ENCODE measurements at regions not wholly inside any gene's neighbourhood (a gene's known extent, or its start where the extent isn't known, plus 50 kb on each side); places are given as distances from the start of the nearest gene placed in this dataset.

- TF ChIP-seq EZH2phosphoT487 (IDR thresholded peaks at IDR 0.05; ENCODE audit: borderline replicate concordance) (no peak), CTCF (conservative IDR thresholded peaks at IDR 0.05; ENCODE audit: low read length) (no peak)
- Histone ChIP-seq H3K36me3 (ENCODE audit: insufficient read depth, low read length) (no peaks in the 10 kb centered on the region), H3K4me3 (ENCODE audit: low read length, poor library complexity, severe bottlenecking) (peak overlapping the region; percentile 40), H3F3A (ENCODE audit: low read depth) (peaks cover 11% of the 10 kb centered on the region; the same call in 1 of the 2 replicates), H3K9me3 (ENCODE audit: insufficient read depth, low read depth, low read length) (no peaks in the 10 kb centered on the region), H3K9ac (ENCODE audit: low read depth, low read length, poor library complexity, severe bottlenecking) (peak overlapping the region; percentile 65), H3K27me3 (ENCODE audit: insufficient read depth, low read length, poor library complexity, severe bottlenecking) (no peaks in the 10 kb centered on the region), H3K4me2 (ENCODE audit: low read depth, low read length, poor library complexity, severe bottlenecking) (peak overlapping the region; percentile 63), H3K4me1 (ENCODE audit: insufficient read depth, low read length, poor library complexity, severe bottlenecking) (peaks cover 77% of the 10 kb centered on the region), H4K20me1 (ENCODE audit: insufficient read depth, low read length, poor library complexity, severe bottlenecking) (no peaks in the 10 kb centered on the region), H3K79me2 (ENCODE audit: insufficient read depth, low read length) (no peaks in the 10 kb centered on the region), H2AFZ (ENCODE audit: low read length) (no peak overlapping the region), H3K9me2 (replicated peaks; ENCODE audit: low read depth, low read length) (no peaks in the 10 kb centered on the region)
Measured at GRCh38 chr2:43130548-43130875, 95.9 kb downstream of the ZFP36L2 start.

- no peaks in the 10 kb centered on the region for H3K9me2 ChIP-seq (replicated peaks; ENCODE audit: low read depth, low read length)
- H3K27me3 ChIP-seq (ENCODE audit: insufficient read depth, low read length, poor library complexity, severe bottlenecking), result no peaks in the 10 kb centered on the region
- H3K4me1 ChIP-seq (ENCODE audit: insufficient read depth, low read length, poor library complexity, severe bottlenecking), result peaks cover 71% of the 10 kb centered on the region
- TF ChIP-seq CTCF (conservative IDR thresholded peaks at IDR 0.05; ENCODE audit: low read length) (no peak), EZH2phosphoT487 (IDR thresholded peaks at IDR 0.05; ENCODE audit: borderline replicate concordance) (no peak)
- H3K9me3 ChIP-seq (ENCODE audit: insufficient read depth, low read depth, low read length), result no peaks in the 10 kb centered on the region
- H3K9ac ChIP-seq (ENCODE audit: low read depth, low read length, poor library complexity, severe bottlenecking), result peak overlapping the region; percentile 65
- H4K20me1 ChIP-seq (ENCODE audit: insufficient read depth, low read length, poor library complexity, severe bottlenecking), result no peaks in the 10 kb centered on the region
- H3K79me2 ChIP-seq (ENCODE audit: insufficient read depth, low read length), result no peaks in the 10 kb centered on the region
- H3K4me3 ChIP-seq (ENCODE audit: low read length, poor library complexity, severe bottlenecking), result peak overlapping the region; percentile 40
- no peak overlapping the region for H2AFZ ChIP-seq (ENCODE audit: low read length)
- H3F3A ChIP-seq (ENCODE audit: low read depth), result peaks cover 11% of the 10 kb centered on the region; the same call in 1 of the 2 replicates
- peak overlapping the region; percentile 63 for H3K4me2 ChIP-seq (ENCODE audit: low read depth, low read length, poor library complexity, severe bottlenecking)
- H3K36me3 ChIP-seq (ENCODE audit: insufficient read depth, low read length), result no peaks in the 10 kb centered on the region
Measured at GRCh38 chr2:43129676-43130547, 96.5 kb downstream of the ZFP36L2 start.

GRCh38 chr2:43128559-43128955 lies 97.8 kb downstream of the ZFP36L2 start:
- no peaks in the 10 kb centered on the region for H4K20me1 ChIP-seq (ENCODE audit: insufficient read depth, low read length, poor library complexity, severe bottlenecking)
- H2AFZ ChIP-seq (ENCODE audit: low read length), result no peak overlapping the region
- H3K9me2 ChIP-seq (replicated peaks; ENCODE audit: low read depth, low read length), result no peaks in the 10 kb centered on the region
- no peaks in the 10 kb centered on the region for H3K36me3 ChIP-seq (ENCODE audit: insufficient read depth, low read length)
- no peaks in the 10 kb centered on the region for H3K27me3 ChIP-seq (ENCODE audit: insufficient read depth, low read length, poor library complexity, severe bottlenecking)
- TF ChIP-seq CTCF (conservative IDR thresholded peaks at IDR 0.05; ENCODE audit: low read length) (no peak), EZH2phosphoT487 (IDR thresholded peaks at IDR 0.05; ENCODE audit: borderline replicate concordance) (no peak)
- H3K4me1 ChIP-seq (ENCODE audit: insufficient read depth, low read length, poor library complexity, severe bottlenecking), result peaks cover 58% of the 10 kb centered on the region
- no peaks in the 10 kb centered on the region for H3K79me2 ChIP-seq (ENCODE audit: insufficient read depth, low read length)
- H3K9me3 ChIP-seq (ENCODE audit: insufficient read depth, low read depth, low read length), result no peaks in the 10 kb centered on the region
- peak overlapping the region; percentile 65 for H3K9ac ChIP-seq (ENCODE audit: low read depth, low read length, poor library complexity, severe bottlenecking)
- H3K4me3 ChIP-seq (ENCODE audit: low read length, poor library complexity, severe bottlenecking), result no peak overlapping the region
- H3F3A ChIP-seq (ENCODE audit: low read depth), result peaks cover 7% of the 10 kb centered on the region; the same call in 1 of the 2 replicates
- H3K4me2 ChIP-seq (ENCODE audit: low read depth, low read length, poor library complexity, severe bottlenecking), result no peak overlapping the region

Measured in Loucy (cell line).